Liver (tissue), 7 donors: ENCODE measurements at regions not wholly inside any gene's neighbourhood (a gene's known extent, or its start where the extent isn't known, plus 50 kb on each side); places are given as distances from the start of the nearest gene placed in this dataset.

Experiments used
- DNase-seq: peaks from one replicate; pipeline ENCODE4 v3.0.0-alpha.2; 2017; ENCODE audit warnings: low spot score
- H3K27ac ChIP-seq, 2 donors: one replicate each; pipeline ENCODE4 v1.7.0; 2013; ENCODE audit warnings: inconsistent platforms in 2 of 2, low read length in 2 of 2, control low read depth in 1 of 2, low read depth in 1 of 2, mild to moderate bottlenecking in 1 of 2
- H3K27me3 ChIP-seq, 4 donors: one replicate each; pipeline versions ENCODE4 v1.6.1 to v1.7.0; 2013; ENCODE audit warnings: low read length in 3 of 4, inconsistent platforms in 1 of 4, mild to moderate bottlenecking in 1 of 4, moderate library complexity in 1 of 4; ENCODE audit not compliant: control insufficient read depth in 4 of 4, insufficient read depth in 4 of 4
- H3K36me3 ChIP-seq, 4 donors: one replicate each; pipeline versions ENCODE4 v1.6.1 to v1.7.0; 2013; ENCODE audit warnings: low read length in 3 of 4, mild to moderate bottlenecking in 3 of 4, low read depth in 1 of 4, moderate library complexity in 1 of 4; ENCODE audit not compliant: control insufficient read depth in 4 of 4, insufficient read depth in 3 of 4
- H3K4me1 ChIP-seq, 4 donors: one replicate each; pipeline versions ENCODE4 v1.6.1 to v1.7.0; 2013; ENCODE audit warnings: low read length in 3 of 4, mild to moderate bottlenecking in 3 of 4, moderate library complexity in 1 of 4; ENCODE audit not compliant: control insufficient read depth in 4 of 4, insufficient read depth in 4 of 4
- H3K4me3 ChIP-seq, 3 donors: one replicate each; pipeline versions ENCODE4 v1.6.1 to v1.7.0; 2013; ENCODE audit warnings: low read length in 3 of 3, control low read depth in 1 of 3, low read depth in 1 of 3, mild to moderate bottlenecking in 1 of 3
- H3K9ac ChIP-seq, 2 donors: one replicate each; pipeline ENCODE4 v1.7.0; 2013; ENCODE audit warnings: low read length in 2 of 2, mild to moderate bottlenecking in 2 of 2, moderate library complexity in 2 of 2, control low read depth in 1 of 2, low read depth in 1 of 2
- H3K9me3 ChIP-seq, 4 donors: one replicate each; pipeline versions ENCODE4 v1.6.1 to v1.7.0; 2013; ENCODE audit warnings: low read length in 3 of 4; ENCODE audit not compliant: control insufficient read depth in 4 of 4
- ATF3 ChIP-seq: IDR thresholded peaks from 2 replicates; pipeline ENCODE4 v1.6.1; 2016; ENCODE audit warnings: antibody characterized with exemption
- FOXA1 ChIP-seq: IDR thresholded peaks from 2 replicates; pipeline ENCODE4 v1.6.1; 2016; ENCODE audit warnings: antibody characterized with exemption
- FOXA2 ChIP-seq: IDR thresholded peaks from 2 replicates; pipeline ENCODE4 v1.6.1; 2016; ENCODE audit warnings: antibody characterized with exemption
- GABPA ChIP-seq, 2 donors: IDR thresholded peaks in 1 of 2; conservative IDR thresholded peaks in 1 of 2; 2 replicates each; pipeline ENCODE4 v1.6.1; 2016; ENCODE audit warnings: antibody characterized with exemption in 2 of 2, mild to moderate bottlenecking in 1 of 2, moderate library complexity in 1 of 2
- HNF4A ChIP-seq, 2 donors: conservative IDR thresholded peaks; 2 replicates each; pipeline ENCODE4 v1.6.1; 2016; ENCODE audit warnings: antibody characterized with exemption in 2 of 2, mild to moderate bottlenecking in 2 of 2
- HNF4G ChIP-seq: IDR thresholded peaks from 2 replicates; pipeline ENCODE4 v1.6.1; 2016; ENCODE audit warnings: antibody characterized with exemption
- JUND ChIP-seq, 2 donors: IDR thresholded peaks; 2 replicates each; pipeline ENCODE4 v1.6.1; 2016; ENCODE audit warnings: antibody characterized with exemption in 2 of 2
- REST ChIP-seq: IDR thresholded peaks from 2 replicates; pipeline ENCODE4 v1.6.1; 2016; ENCODE audit warnings: antibody characterized with exemption, mild to moderate bottlenecking
- RXRA ChIP-seq, 2 donors: IDR thresholded peaks; 2 replicates each; pipeline ENCODE4 v1.6.1; 2017 to 2018; ENCODE audit warnings: antibody characterized with exemption in 2 of 2, mild to moderate bottlenecking in 1 of 2
- TAF1 ChIP-seq: conservative IDR thresholded peaks from 2 replicates; pipeline ENCODE4 v1.6.1; 2016; ENCODE audit warnings: antibody characterized with exemption, mild to moderate bottlenecking
- YY1 ChIP-seq: IDR thresholded peaks from 2 replicates; pipeline ENCODE4 v1.6.1; 2016; ENCODE audit warnings: antibody characterized with exemption, mild to moderate bottlenecking
- WGBS: extraction: QIAGEN DNeasy Blood & Tissue Kit; methylation state at CpG from one replicate; pipeline ENCODE4 v1.1.7; 2013; 5-methylcytosine and 5-hydroxymethylcytosine counted together
- TF ChIP-seq, protein P1 (sequence below): IDR thresholded peaks from 2 replicates; pipeline ENCODE4 v1.6.1; 2016; ENCODE audit warnings: antibody characterized with exemption
- TF ChIP-seq, protein P2 (sequence below): IDR thresholded peaks from 2 replicates; pipeline ENCODE4 v1.6.1; 2016; ENCODE audit warnings: antibody characterized with exemption
- donor health status: healthy.
- donor health status: healthy.
- donor health status: healthy.
- donor health status: healthy.

DNA sequence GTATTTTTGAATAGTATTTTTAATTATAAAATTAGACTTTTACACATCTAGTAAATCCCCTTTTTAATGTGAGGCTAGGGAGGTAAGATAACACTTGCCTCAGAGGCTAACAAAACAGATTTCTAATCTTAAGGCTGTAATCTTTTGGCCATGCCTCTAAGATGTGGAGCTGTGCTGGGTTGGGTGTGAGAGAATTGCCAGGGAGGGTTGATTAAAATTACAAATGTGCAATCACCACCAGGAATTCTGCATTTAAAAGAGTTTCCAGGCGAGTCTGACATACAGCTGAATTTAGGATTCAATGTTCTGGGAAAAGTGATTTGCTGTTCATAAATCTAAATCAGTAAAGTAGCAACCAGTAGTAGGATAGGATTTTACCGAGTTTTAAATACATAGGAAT lies 73.3 kb downstream of the NUDT12 start:
- Histone ChIP-seq H3K4me3 (no peak overlapping the region), H3K27ac (no peak overlapping the region), H3K4me1 (peaks cover 0 to 5% (median 2%) of the 10 kb centered on the region in 4 donors), H3K9me3 (no peaks in the 10 kb centered on the region), H3K9ac (no peak overlapping the region), H3K36me3 (no peaks in the 10 kb centered on the region), H3K27me3 (peaks cover 0 to 4% (median 0%) of the 10 kb centered on the region in 4 donors)
- no peak for TF ChIP-seq ATF3
- 75% methylated on average over 2 of the region's 2 CpGs for WGBS
- DNase-seq, result no peak

GRCh38 chr5:103487822-103488493 lies 74.6 kb downstream of the NUDT12 start:
- TF ChIP-seq, protein P1, sequence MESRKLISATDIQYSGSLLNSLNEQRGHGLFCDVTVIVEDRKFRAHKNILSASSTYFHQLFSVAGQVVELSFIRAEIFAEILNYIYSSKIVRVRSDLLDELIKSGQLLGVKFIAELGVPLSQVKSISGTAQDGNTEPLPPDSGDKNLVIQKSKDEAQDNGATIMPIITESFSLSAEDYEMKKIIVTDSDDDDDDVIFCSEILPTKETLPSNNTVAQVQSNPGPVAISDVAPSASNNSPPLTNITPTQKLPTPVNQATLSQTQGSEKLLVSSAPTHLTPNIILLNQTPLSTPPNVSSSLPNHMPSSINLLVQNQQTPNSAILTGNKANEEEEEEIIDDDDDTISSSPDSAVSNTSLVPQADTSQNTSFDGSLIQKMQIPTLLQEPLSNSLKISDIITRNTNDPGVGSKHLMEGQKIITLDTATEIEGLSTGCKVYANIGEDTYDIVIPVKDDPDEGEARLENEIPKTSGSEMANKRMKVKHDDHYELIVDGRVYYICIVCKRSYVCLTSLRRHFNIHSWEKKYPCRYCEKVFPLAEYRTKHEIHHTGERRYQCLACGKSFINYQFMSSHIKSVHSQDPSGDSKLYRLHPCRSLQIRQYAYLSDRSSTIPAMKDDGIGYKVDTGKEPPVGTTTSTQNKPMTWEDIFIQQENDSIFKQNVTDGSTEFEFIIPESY, result no peak
- no peak for TF ChIP-seq FOXA2
- no peak for TF ChIP-seq GABPA (IDR thresholded peaks at IDR 0.05 in 1 of 2, conservative IDR thresholded peaks at IDR 0.05 in 1 of 2)
- TF ChIP-seq RXRA (IDR thresholded peaks at IDR 0.05), result no peak
- TF ChIP-seq, protein P2, sequence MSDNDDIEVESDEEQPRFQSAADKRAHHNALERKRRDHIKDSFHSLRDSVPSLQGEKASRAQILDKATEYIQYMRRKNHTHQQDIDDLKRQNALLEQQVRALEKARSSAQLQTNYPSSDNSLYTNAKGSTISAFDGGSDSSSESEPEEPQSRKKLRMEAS, result no peak
- no peak for TF ChIP-seq JUND (IDR thresholded peaks at IDR 0.05)
- TF ChIP-seq HNF4G, result no peak
- TF ChIP-seq FOXA1, result no peak
- no peak for TF ChIP-seq HNF4A (conservative IDR thresholded peaks at IDR 0.05)
- TF ChIP-seq TAF1, result no peak
- TF ChIP-seq YY1, result no peak
- no peak for TF ChIP-seq REST
- 89% methylated on average over 3 of the region's 3 CpGs for WGBS
- DNase-seq, result no peak
- no peak overlapping the region for H3K9ac ChIP-seq
- H3K27me3 ChIP-seq, result peaks cover 0 to 4% (median 0%) of the 10 kb centered on the region in 4 donors
- no peaks in the 10 kb centered on the region for H3K9me3 ChIP-seq
- H3K36me3 ChIP-seq, result no peaks in the 10 kb centered on the region
- peaks cover 0 to 5% (median 2%) of the 10 kb centered on the region in 4 donors for H3K4me1 ChIP-seq
- H3K27ac ChIP-seq, result no peak overlapping the region
- no peak overlapping the region for H3K4me3 ChIP-seq
